ENCODE measurements at regions not wholly inside any gene's neighbourhood (a gene's known extent, or its start where the extent isn't known, plus 50 kb on each side); places are given as distances from the start of the nearest gene placed in this dataset.

DNA sequence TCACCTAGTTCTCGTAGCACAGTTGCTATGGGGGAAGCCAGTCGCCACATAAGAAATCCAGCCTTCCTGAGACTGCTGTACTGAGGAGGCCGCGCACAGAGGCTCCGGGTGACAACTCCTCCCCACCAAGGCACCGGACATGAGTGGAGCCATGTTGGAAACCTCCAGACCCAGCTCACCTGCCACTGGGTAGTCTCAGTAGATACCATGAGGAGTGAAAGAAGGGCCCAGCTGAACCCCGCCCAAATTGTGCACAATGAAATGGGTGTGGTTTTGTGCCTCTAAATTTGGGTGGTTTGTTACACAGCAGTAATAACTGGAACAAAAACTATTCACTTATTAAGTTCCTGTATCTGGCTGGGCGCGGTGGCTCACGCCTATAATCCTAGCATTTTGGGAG lies 198.7 kb downstream of the BCOR start:
- Histone ChIP-seq H3K27ac (ENCODE audit: low read depth in 2 of 2, low read length in 1 of 2) (no peak overlapping the region), H3F3A (replicated peaks; ENCODE audit: insufficient read depth) (peaks cover 5% of the 10 kb centered on the region), H3K9me2 (no peaks in the 10 kb centered on the region), H3K36me3 (replicated peaks in 1 of 2; ENCODE audit: control insufficient read depth in 1 of 2, insufficient read depth in 2 of 2, low read length in 1 of 2) (no peaks in the 10 kb centered on the region), H2AFZ (ENCODE audit: low read depth) (no peak overlapping the region), H3K4me3 (ENCODE audit: low read depth in 2 of 2, low read length in 1 of 2) (no peak overlapping the region), H3K4me1 (ENCODE audit: control insufficient read depth in 1 of 2, insufficient read depth in 2 of 2, low read depth in 1 of 2, low read length in 1 of 2) (peaks cover 20 to 43% of the 10 kb centered on the region in 2 experiments; a peak in 3 of 4 replicates), H3K27me3 (ENCODE audit: insufficient read depth) (no peaks in the 10 kb centered on the region; the same call in 1 of the 2 replicates), H3K79me2 (ENCODE audit: insufficient read depth) (no peaks in the 10 kb centered on the region), H4K20me1 (ENCODE audit: insufficient read depth) (no peaks in the 10 kb centered on the region), H3K9ac (no peak overlapping the region), H3K9me3 (no peaks in the 10 kb centered on the region), H3K4me2 (no peak overlapping the region)
- WGBS (ENCODE audit: low lambda C conversion rate), result 59% methylated on average over 7 of the region's 10 CpGs
- TF ChIP-seq GABPA (IDR thresholded peaks at IDR 0.05; ENCODE audit: low read depth) (no peak), FOSL2 (IDR thresholded peaks at IDR 0.05; ENCODE audit: borderline replicate concordance, low read depth) (no peak), RCOR1 (IDR thresholded peaks at IDR 0.05; ENCODE audit: low read length) (no peak), CHD2 (IDR thresholded peaks at IDR 0.05; ENCODE audit: low read length, partially characterized antibody) (no peak), TAF1 (IDR thresholded peaks at IDR 0.05; ENCODE audit: borderline replicate concordance, low read depth, low read length) (no peak), ELF1 (IDR thresholded peaks at IDR 0.05) (no peak), TCF12 (IDR thresholded peaks at IDR 0.05) (no peak), RAD21 (IDR thresholded peaks at IDR 0.05; ENCODE audit: low read length) (no peak), NFIC (IDR thresholded peaks at IDR 0.05; ENCODE audit: borderline replicate concordance) (no peak)
- TF ChIP-seq, protein P1, sequence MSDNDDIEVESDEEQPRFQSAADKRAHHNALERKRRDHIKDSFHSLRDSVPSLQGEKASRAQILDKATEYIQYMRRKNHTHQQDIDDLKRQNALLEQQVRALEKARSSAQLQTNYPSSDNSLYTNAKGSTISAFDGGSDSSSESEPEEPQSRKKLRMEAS (IDR thresholded peaks at IDR 0.05; ENCODE audit: low read depth), result no peak
- TF ChIP-seq, protein P2, sequence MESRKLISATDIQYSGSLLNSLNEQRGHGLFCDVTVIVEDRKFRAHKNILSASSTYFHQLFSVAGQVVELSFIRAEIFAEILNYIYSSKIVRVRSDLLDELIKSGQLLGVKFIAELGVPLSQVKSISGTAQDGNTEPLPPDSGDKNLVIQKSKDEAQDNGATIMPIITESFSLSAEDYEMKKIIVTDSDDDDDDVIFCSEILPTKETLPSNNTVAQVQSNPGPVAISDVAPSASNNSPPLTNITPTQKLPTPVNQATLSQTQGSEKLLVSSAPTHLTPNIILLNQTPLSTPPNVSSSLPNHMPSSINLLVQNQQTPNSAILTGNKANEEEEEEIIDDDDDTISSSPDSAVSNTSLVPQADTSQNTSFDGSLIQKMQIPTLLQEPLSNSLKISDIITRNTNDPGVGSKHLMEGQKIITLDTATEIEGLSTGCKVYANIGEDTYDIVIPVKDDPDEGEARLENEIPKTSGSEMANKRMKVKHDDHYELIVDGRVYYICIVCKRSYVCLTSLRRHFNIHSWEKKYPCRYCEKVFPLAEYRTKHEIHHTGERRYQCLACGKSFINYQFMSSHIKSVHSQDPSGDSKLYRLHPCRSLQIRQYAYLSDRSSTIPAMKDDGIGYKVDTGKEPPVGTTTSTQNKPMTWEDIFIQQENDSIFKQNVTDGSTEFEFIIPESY (IDR thresholded peaks at IDR 0.05; ENCODE audit: borderline replicate concordance, low read depth), result no peak
- POLR2A ChIA-PET, result no interaction called here
- CTCF ChIA-PET, result no interaction called here
- DNase-seq, result no peak

- peaks cover 5% of the 10 kb centered on the region for H3F3A ChIP-seq (replicated peaks; ENCODE audit: insufficient read depth)
- H3K4me1 ChIP-seq (ENCODE audit: control insufficient read depth in 1 of 2, insufficient read depth in 2 of 2, low read depth in 1 of 2, low read length in 1 of 2), result peaks cover 13 to 46% of the 10 kb centered on the region in 2 experiments; a peak in 3 of 4 replicates
- POLR2A ChIA-PET, result interaction anchor here (1.6 kb wide), 1 partner anchor 114 kb away, joined by 5 read pairs; no protein-coding TSS in a partner anchor
- 29% methylated on average over 18 of the region's 23 CpGs for WGBS (ENCODE audit: low lambda C conversion rate)
- no peaks in the 10 kb centered on the region for H4K20me1 ChIP-seq (ENCODE audit: insufficient read depth)
- no peak overlapping the region for H3K4me2 ChIP-seq
- no peak overlapping the region for H2AFZ ChIP-seq (ENCODE audit: low read depth)
- H3K9me2 ChIP-seq, result no peaks in the 10 kb centered on the region
- DNase-seq, result peak; percentile 62
- peak overlapping the region in 1 of 2 experiments; percentile 22; a peak in 1 of 4 replicates for H3K27ac ChIP-seq (ENCODE audit: low read depth in 2 of 2, low read length in 1 of 2)
- H3K9me3 ChIP-seq, result no peaks in the 10 kb centered on the region
- H3K27me3 ChIP-seq (ENCODE audit: insufficient read depth), result no peaks in the 10 kb centered on the region; the same call in 1 of the 2 replicates
- H3K9ac ChIP-seq, result no peak overlapping the region
- CTCF ChIA-PET, result interaction anchor here (2.1 kb wide), 1 partner anchor 13 kb away, joined by 6 read pairs; no protein-coding TSS in a partner anchor
- H3K79me2 ChIP-seq (ENCODE audit: insufficient read depth), result no peaks in the 10 kb centered on the region
- no peak overlapping the region for H3K4me3 ChIP-seq (ENCODE audit: low read depth in 2 of 2, low read length in 1 of 2)
- TF ChIP-seq CHD2 (IDR thresholded peaks at IDR 0.05; ENCODE audit: low read length, partially characterized antibody) (no peak), GATA2 (CRISPR knock-in tag; IDR thresholded peaks at IDR 0.05) (peak; percentile 66)
- no peaks in the 10 kb centered on the region for H3K36me3 ChIP-seq (replicated peaks in 1 of 2; ENCODE audit: control insufficient read depth in 1 of 2, insufficient read depth in 2 of 2, low read length in 1 of 2)
These were observed 197.6 kb downstream of the BCOR start for GRCh38 chrX:39899856-39900776.
